ENCODE measurements at regions not wholly inside any gene's neighbourhood (a gene's known extent, or its start where the extent isn't known, plus 50 kb on each side); places are given as distances from the start of the nearest gene placed in this dataset.
"Not testable (repeated sequence)": the region's sequence is repeated elsewhere in the genome, so short reads cannot be mapped to it uniquely, and the experiment has no call there.

DNA sequence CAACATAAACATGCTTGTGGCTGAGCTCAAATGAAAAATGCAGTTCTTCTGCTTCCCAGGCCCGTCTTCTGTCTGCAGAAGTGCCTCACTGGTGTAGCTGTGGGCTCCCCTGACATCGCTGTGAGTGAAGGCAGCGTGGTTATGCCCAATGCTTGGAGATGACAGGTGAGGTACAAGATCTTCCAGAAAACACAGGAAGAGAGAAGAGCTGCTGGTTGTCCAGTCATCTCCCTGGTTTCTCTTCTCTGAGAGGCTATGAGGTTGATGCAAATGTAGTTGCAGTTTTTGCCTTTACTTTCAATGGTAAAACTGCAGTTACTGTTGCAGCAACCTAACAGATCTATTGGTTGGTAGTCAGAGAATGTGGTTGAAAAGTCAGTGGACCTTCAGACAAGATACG is 223.6 kb downstream of the GATA3 start:
- in situ Hi-C loops (cut with MboI; ENCODE audit: low sequenced_read_pairs): no loop called here

DNA sequence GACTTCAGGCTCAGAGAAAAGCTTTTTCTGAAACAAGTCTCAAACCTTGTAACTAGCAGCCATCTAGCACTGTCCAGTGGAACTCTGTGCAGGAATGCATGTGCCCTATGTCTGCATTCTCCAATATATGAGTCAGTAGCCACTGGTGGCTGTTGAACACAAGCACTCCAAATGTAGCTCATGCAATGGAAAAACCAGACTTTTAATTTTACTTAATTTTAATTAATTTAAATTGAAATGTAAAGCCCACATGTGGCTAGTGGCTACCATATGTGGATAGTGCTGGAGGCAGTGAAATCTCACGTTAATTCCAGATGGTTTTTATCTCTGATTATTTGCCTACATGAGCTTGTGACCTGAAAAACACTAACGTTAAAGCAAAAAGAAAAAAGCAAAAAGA is 225.1 kb downstream of the GATA3 start:
- in situ Hi-C loops (cut with MboI; ENCODE audit: low sequenced_read_pairs): no loop called here

DNA sequence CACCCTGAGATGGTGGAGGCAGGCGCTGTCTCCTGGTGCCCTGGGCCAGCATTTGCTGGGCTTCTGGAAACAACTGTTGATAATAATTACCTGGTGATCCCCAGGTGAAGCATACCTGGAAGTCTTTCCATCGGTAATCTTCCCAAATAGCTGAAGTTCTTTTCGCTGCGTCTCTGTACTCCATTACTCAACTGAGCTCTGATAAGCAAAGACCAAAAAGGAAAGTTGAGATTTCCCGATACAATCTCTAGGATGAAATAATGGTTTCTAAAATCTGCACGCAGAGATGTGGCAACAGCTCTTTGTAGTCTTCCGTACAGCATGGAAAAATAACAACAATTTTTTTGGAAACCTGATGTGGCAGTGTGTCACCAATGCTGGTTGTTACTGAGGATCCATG is 226.5 kb downstream of the GATA3 start:
- in situ Hi-C loops (cut with MboI; ENCODE audit: low sequenced_read_pairs): no loop called here

DNA sequence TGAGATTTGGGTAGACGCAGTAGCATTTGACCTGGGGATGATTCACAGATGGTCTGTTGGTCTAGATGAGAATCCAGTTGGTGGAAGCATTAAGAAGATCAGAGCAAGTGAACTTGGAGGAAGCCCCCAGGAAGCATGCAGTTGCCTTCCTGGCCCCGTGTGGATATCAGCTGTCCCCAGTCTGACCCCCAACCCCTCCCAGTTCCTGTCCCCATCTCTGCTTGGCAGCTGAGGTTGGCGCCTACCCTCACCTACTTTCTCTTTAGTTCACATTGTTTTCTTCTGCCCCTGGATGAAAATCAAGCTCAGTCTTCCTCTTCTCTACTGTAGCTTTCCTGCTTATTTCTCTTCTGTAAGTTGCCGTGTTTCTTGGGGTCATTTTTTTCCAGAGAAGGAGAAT is 227.9 kb downstream of the GATA3 start:
- in situ Hi-C loops (cut with MboI; ENCODE audit: low sequenced_read_pairs): no loop called here

DNA sequence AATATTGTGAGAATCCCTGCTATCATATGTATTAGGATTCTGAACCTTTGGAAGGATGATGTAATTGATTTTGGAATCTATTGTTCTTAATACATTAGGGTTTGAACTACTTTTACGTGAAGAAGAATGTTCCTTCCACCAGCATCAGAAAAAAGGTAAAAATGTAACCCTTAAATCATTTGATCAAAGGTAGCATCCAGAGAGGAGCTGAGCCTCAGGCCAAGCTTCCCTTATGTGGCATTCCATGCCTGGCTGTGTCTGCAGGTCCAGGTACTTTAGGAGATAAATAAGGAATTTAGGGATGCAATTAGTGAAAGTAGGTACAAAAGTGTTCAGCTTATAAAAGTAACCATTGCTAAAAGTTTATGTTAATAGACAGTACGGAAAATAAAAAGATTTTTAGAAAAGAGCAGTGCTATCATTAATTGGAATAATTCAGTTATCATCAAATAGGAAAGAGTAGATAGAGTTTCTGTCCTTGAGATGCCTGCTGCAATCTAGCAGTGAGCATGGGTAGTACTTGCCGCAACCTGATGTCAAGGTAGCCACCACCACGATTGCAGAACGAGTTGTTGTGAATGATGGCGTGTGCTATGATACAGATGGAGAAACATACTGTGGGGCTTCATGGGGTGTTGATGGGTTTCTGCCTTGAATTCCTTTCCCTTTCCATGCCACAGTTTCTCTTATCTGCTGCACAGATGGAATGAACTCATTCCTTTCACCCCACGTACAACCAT is 228.8 kb downstream of the GATA3 start:
- in situ Hi-C loops (cut with MboI; ENCODE audit: low sequenced_read_pairs): no loop called here

DNA sequence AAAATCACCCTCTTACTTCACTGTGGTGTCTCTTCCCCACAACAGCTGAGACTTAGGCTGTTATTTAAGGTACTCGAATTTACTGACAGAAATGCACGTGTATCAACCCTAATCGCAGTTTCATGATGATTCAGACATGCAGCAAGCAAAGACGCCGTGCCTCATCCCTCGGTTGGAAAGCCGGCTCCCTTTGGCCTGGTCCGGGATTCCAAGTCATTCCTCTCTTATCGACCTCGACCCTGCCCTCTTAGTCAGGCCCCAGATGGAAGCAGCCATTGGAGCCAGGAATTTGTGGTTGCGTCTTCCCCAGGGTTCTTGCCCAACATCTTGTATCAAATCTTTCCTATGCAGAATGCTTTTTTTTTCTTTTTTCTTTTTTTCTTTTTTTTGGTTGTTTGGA is 229.5 kb downstream of the GATA3 start:
- in situ Hi-C loops (cut with MboI; ENCODE audit: low sequenced_read_pairs): no loop called here

DNA sequence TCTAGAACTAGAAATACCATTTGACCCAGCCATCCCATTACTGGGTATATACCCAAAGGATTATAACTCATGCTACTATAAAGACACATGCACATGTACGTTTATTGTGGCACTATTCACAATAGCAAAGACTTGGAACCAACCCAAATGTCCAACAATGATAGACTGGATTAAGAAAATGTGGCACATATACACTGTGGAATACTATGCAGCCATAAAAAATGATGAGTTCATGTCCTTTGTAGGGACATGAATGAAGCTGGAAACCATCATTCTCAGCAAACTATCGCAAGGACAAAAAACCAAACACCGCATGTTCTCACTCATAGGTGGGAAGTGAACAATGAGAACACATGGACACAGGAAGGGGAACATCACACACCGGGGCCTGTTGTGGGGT is 231.5 kb downstream of the GATA3 start:
- in situ Hi-C loops (cut with MboI; ENCODE audit: low sequenced_read_pairs): not testable (repeated sequence)

DNA sequence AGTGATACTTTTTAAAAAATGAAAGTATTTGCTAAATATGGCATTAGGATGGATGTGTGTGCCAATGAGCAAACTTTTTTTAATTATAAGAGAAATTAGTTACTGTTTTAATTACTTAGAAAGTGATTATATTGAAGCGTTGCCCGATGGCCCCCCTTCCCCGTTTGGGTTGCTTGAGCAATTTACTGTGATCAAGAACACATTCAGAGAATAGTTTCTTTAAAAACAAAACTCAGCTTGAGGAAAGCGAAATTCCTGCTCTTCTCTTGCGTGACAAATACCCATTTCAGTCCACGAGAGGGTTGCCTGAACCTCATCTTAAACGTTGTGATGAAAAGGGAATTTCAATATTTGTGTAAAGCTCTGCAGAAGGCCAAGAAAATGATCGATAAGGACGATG is 234.1 kb downstream of the GATA3 start:
- in situ Hi-C loops (cut with MboI; ENCODE audit: low sequenced_read_pairs): no loop called here

DNA sequence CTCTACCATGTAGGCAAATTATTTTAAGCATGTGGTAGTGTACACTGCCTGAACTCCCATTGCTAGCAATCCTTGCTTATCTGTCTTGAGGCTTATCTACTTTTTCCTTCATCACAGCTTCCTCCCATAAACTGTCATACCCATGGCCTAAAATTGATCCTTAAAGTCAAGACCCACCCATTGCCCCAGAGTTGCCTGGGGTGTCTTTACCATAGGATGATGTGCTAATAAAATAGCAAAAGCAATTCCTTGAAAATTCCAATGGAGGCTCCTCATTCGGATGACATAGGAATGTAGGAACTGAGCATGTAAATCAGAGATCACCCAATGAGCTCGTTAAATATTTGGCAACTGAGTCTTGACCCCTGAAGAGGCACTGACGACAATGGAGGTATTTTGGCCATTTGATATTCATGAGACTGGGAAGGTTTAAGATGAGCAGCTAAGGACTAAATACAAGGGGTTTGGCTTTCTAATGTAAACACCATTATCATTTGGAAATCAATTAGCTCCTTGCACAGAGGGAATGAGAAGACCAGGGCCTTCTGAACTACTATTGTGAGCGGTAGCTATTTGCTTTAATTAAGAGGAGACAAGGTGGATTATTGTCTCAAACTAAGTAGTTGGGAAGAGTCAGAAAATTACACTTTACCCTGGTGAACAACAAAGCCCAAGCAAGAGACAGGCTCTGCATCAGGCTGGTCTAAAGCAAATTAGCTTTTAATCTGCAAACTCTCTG is 234.9 kb downstream of the GATA3 start:
- in situ Hi-C loops (cut with MboI; ENCODE audit: low sequenced_read_pairs): no loop called here

DNA sequence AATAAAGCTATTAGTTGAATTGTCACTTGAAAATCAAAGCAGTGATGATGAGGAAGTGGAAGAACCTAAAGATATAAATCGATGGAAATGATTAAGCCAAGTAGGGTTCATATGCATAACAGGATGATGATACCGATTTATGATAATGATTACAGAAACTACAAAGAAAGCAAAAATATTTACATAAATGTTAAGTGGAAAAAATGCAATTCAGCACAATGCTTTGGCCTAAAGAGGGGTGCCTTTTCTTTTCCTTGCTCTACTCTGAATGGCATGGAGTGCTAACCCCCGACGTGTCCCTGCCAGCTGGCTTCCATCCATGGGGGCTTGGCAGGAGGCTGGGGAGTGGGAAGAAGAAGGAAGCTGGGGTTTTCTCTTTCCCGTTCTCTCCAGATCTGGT is 240.3 kb downstream of the GATA3 start:
- in situ Hi-C loops (cut with MboI; ENCODE audit: low sequenced_read_pairs): no loop called here

DNA sequence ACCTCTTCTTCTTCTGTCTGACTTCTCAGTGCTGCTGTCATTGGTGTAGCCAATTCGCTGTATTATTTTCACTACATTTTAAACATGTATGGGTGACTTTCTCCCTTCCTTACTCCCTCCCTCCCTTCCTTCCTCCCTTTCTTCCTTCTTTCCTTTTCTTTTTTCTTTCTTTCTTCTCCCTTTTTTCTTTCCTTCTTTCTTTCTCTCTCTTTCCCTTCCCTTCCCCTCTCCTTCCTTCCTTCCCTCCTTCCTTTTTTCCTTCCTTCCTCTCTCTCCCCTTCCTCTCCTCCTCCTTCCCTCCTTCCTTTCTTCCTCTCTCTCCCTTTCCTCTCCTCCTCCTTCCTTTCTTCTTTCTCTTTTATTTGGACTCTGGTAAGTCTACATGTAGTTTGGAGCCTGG is 240.8 kb downstream of the GATA3 start:
- in situ Hi-C loops (cut with MboI; ENCODE audit: low sequenced_read_pairs): no loop called here

DNA sequence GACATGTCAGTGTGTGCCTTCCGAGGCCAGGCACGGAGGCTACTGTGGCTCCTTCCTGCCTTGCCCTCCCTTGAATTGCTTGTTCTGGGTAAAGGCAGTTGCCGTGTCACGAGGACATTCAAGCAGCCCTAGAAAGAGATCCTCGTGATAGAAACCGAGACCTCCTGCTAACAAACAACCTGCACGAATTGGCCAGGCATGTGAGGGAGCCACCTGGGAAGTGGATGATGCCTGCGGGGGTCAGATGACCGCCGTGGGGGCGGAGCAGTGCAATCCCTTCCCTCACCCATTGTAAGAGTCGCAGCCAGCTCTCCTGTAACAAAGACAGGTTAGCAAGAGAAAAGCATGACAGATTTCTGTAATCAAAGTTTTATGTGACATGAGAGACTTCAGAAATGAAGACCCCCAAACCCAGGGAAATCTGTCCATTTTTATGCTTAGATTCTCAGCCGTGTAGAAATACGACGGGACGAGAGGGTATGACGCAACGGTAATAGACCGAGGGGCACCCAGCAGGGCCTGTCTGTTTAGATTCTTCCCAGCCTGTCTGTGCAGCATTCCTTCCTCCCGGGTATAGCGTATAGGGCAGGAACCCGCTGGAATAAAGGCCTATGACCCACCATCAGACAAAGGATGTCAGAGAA is 241.7 kb downstream of the GATA3 start:
- in situ Hi-C loops (cut with MboI; ENCODE audit: low sequenced_read_pairs): no loop called here

DNA sequence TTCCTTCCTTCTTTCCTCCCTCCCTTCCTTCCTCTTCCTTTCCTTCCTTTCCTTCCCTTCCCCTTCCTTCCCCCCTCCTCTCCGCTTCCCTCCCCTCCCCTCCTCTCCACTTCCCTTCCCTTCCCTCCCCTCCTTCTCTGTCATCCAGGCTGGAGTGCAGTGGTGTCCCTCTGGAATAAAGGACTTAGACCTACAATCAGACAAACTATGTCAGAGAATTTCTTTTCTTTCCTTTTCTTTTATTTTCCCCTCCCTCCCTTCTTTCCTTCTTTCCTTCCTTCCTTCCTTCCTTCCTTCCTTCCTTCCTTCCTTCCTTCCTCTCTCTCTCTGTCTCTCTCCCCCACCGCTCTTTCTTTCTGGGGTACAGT is 242.2 kb downstream of the GATA3 start:
- in situ Hi-C loops (cut with MboI; ENCODE audit: low sequenced_read_pairs): no loop called here

DNA sequence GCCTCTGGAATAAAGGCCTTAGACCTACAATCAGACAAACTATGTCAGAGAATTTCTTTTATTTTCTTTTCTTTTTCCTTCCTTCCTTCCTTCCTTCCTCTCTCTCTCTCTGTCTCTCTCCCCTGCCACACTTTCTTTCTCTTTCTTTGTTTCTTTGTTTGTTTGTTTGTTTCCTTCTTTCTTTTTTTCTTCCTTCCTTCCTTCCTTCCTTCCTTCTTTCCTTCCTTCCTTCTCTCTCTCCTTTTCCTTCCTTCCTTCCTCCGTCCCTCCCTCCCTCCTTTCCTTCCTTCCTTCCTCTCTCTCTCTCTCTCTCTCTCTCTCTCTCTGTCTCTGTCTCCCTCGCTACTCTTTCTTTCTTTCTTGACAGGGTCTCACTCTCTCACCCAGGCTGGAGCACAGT is 242.6 kb downstream of the GATA3 start:
- in situ Hi-C loops (cut with MboI; ENCODE audit: low sequenced_read_pairs): no loop called here

DNA sequence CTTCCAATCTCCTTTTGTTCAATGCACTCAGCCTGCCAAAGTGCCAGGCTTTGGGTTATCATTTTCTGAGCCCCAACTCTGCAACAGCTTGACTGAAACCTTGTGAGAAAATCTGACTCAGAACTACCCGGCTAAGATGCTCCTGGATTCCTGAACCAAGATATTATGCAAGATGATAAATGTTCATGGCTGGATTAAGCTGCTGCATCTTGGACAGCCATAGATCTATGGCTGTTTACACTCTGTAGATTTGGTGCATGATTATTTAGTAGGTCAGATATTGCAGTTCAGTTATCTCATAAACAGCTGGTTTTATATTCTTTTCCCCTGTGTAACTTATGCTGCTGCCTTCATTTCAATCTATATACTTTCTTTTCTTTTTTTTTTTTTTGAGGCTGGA is 243.5 kb downstream of the GATA3 start:
- in situ Hi-C loops (cut with MboI; ENCODE audit: low sequenced_read_pairs): no loop called here

DNA sequence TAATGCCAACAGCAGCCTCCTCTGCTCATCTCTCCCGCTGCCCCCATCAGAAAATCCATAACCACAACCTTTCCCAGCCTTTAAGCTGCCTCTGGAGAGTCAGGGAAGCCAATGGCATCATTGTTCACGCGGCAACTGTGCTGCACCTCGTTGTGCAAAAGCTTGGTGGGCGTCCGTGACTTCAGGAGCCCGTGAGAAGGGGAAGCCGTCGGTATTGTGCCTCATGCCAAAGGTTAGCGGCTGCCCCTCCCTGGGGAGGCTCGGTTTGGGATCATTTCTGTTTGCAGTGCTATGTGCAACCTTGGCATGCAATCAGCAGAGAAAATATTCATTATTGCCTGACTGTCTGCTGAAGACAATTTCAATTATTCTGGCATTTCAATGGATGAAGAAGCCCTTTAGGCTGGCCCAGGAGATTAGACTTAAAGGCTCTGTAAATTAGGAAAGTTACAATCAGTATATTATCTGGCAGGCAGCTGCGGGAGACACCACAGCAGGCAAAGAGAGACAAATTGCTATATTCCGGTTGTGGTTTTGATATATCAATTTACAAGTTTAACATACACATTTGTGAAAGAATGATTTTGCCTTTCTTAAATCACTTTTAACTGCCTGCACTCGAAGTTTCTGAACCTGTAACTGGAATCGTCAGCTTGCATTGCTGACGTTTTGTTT is 244.5 kb downstream of the GATA3 start:
- in situ Hi-C loops (cut with MboI; ENCODE audit: low sequenced_read_pairs): no loop called here

DNA sequence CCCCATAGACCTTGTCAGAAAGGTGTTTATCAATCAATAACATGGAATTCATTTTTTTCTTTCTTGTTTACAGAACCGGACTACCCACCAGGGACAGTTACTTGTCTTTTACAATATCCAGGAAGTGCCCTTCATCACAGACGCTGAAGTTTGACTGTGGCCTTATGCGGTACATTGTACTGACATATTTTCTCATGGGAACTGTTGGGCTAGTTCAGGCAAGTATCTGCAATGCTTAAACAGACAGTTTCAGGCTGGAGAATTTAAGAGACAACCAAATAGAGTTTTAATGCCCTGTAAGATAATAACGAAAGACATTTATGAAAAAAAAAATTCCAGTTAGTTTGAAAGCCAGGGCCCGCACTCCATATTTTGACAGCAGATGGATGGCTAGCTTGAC is 246.4 kb downstream of the GATA3 start:
- in situ Hi-C loops (cut with MboI; ENCODE audit: low sequenced_read_pairs): no loop called here

DNA sequence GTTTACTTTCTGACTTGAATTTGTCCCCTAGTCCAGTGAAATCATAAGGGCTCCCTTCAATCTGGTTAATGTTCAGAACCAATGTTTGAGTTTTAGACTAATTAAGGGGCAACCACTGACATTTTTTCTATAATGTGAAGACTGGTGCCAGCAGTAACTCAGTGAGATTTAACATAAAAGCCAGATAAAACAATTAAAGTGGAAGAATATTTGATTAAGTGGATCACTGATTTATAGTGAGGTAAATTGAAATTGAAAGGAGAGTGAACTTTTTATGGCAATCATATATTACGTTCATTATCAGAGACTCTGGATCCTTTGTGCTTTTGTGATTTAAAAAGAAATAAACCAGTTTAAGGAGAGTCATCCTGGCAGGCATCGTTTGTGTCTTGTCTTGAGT is 246.8 kb downstream of the GATA3 start:
- in situ Hi-C loops (cut with MboI; ENCODE audit: low sequenced_read_pairs): no loop called here

DNA sequence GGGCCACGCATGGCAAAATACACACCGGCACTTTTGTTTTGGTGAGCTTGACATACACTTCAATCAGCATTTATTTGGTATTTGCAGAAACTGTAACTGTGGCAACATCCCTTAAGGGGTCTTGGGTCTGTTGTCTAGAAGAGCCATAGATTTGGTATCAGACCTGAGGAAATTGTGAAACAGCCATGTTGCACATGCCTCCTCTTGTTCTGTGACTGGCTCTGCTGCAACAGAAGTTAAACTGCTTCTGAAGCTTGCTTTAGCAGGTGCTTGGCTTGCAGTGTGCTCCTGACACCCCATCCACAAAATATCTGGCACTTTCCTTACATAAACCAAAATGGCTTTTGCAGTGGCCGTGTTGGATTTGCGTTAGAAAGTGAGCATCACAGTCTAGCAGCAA is 247.3 kb downstream of the GATA3 start:
- in situ Hi-C loops (cut with MboI; ENCODE audit: low sequenced_read_pairs): no loop called here

DNA sequence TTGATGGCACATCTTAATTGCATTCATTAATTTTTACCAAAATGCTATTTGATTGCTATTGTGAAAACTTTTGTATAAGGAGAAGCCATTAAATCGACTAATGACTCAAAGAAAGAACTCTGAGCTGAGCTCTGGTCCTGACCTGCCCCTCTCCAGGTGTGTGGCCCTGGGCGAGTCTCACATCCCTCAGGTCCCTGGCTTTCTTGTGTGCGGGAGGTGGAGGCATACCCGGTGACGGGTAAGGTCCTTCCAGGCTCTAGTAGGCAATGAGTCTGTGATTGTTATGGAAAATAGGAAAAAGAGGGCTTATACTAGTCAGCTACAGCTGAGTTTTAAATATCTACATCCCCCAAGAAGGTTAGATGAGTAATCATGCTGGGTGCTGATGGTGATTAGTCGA is 248.1 kb downstream of the GATA3 start:
- in situ Hi-C loops (cut with MboI; ENCODE audit: low sequenced_read_pairs): no loop called here

DNA sequence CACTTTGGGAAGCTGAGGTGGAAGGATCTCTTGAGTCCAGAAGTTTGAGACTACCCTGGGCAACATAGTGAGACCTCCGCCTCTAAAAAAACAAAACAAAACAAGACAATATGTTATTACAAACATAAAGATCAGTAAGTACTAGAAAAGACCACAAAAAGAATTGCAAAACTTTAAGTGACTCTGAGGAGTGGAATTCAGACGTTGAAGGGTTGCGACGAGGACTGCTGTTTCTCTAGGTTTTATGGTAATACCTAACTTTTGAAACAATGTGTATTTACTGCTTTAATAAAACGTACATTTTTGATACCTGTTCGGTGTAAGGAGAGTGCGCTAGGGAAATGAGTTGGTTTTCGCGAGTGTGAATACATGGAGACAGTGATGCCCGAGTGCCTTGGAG is 250.4 kb downstream of the GATA3 start:
- in situ Hi-C loops (cut with MboI; ENCODE audit: low sequenced_read_pairs): no loop called here

Data from HL-60/S4 (cell line).